ENCODE measurements at regions not wholly inside any gene's neighbourhood (a gene's known extent, or its start where the extent isn't known, plus 50 kb on each side); places are given as distances from the start of the nearest gene placed in this dataset.
"Not testable (repeated sequence)": the region's sequence is repeated elsewhere in the genome, so short reads cannot be mapped to it uniquely, and the experiment has no call there.

DNA sequence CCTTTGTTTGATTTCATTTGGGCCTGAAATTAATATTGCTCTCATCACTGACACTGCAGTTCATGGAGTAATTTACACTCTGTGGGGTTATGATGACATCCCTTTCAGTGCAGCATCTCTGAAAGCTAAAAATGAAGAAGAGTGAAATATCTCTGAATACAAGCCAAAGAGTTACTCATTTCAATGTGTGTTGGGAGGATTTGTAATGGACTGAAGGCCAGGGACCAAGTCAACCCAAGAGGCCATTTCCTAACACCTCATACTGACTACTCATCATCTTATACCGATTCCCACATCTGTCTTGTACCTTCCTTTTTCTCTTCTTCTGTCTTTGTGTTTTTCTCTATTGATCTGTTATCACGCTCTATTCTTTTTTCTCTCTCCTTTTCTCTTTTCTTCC, 374.4 kb upstream of the FRG1 start:
- intact Hi-C loops (cut with DNase I); FAIRE-seq: not testable (repeated sequence)

GRCh38 chr4:189566900-189567299, 373.8 kb upstream of the FRG1 start:
- H3K9ac ChIP-seq (ENCODE audit: low read length in 3 of 3); FAIRE-seq; intact Hi-C loops (cut with DNase I); H3K9me3 ChIP-seq (ENCODE audit: control insufficient read depth in 2 of 3, insufficient read depth in 1 of 3, low read length in 3 of 3); H3K36me3 ChIP-seq (ENCODE audit: control insufficient read depth in 2 of 3, insufficient read depth in 3 of 3, low read length in 3 of 3); H3K27me3 ChIP-seq (ENCODE audit: control insufficient read depth, insufficient read depth, low read length); H3K4me1 ChIP-seq (ENCODE audit: control insufficient read depth in 2 of 3, insufficient read depth in 2 of 3, low read depth in 1 of 3, low read length in 3 of 3); H3K4me3 ChIP-seq (ENCODE audit: low read length in 3 of 3); DNase-seq; H3K27ac ChIP-seq (ENCODE audit: low read depth in 2 of 2, low read length in 2 of 2): not testable (repeated sequence)

More for the DNA sequence above, 374.4 kb upstream of the FRG1 start:
- H3K4me1 ChIP-seq (ENCODE audit: control insufficient read depth in 2 of 3, insufficient read depth in 2 of 3, low read depth in 1 of 3, low read length in 3 of 3); H3K4me3 ChIP-seq (ENCODE audit: low read length in 3 of 3); DNase-seq; H3K27ac ChIP-seq (ENCODE audit: low read depth in 2 of 2, low read length in 2 of 2); H3K36me3 ChIP-seq (ENCODE audit: control insufficient read depth in 2 of 3, insufficient read depth in 3 of 3, low read length in 3 of 3); H3K9ac ChIP-seq (ENCODE audit: low read length in 3 of 3); H3K27me3 ChIP-seq (ENCODE audit: control insufficient read depth, insufficient read depth, low read length); H3K9me3 ChIP-seq (ENCODE audit: control insufficient read depth in 2 of 3, insufficient read depth in 1 of 3, low read length in 3 of 3): not testable (repeated sequence)

- H3K4me1 ChIP-seq (ENCODE audit: control insufficient read depth in 2 of 3, insufficient read depth in 2 of 3, low read depth in 1 of 3, low read length in 3 of 3); H3K36me3 ChIP-seq (ENCODE audit: control insufficient read depth in 2 of 3, insufficient read depth in 3 of 3, low read length in 3 of 3); DNase-seq; intact Hi-C loops (cut with DNase I); H3K9ac ChIP-seq (ENCODE audit: low read length in 3 of 3); FAIRE-seq; H3K27me3 ChIP-seq (ENCODE audit: control insufficient read depth, insufficient read depth, low read length); H3K27ac ChIP-seq (ENCODE audit: low read depth in 2 of 2, low read length in 2 of 2); H3K9me3 ChIP-seq (ENCODE audit: control insufficient read depth in 2 of 3, insufficient read depth in 1 of 3, low read length in 3 of 3); H3K4me3 ChIP-seq (ENCODE audit: low read length in 3 of 3): not testable (repeated sequence)
Measured at GRCh38 chr4:189579645-189580044, 361.0 kb upstream of the FRG1 start.

DNA sequence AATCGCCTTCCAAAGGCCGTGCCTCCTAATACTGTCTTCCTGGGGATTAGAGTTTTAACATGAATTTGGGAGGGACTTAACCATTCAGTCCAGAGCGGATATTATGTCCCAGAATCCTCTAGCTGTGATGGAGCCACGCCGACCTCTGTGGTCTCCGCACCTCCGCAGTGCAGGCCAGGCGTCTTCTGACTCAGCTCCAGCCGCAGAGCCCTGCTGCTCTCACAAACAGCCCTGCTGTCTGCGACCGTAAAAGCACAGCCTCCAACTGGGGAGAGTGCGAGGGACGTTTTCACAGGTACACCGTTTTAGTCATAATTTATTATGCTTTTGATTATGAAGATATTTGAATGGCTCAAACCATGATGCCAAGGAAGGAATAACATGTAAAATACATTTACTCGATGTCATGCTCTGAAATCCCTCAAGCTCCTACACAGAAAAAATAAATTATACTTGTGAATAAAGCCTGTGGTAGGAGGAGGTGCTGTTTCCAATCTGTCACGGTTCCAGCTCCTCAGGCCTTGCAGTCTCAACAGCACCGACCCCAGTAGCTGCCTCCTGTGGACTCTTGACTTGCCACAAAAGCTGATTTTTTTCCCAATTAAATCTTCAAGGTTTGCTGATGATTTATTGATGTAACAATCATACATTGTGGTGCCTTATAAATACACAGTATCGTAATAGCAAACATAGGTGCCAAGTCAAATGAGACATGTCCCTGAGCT, 353.6 kb upstream of the FRG1 start:
- H3K9me3 ChIP-seq (ENCODE audit: control insufficient read depth in 2 of 3, insufficient read depth in 1 of 3, low read length in 3 of 3); H3K4me3 ChIP-seq (ENCODE audit: low read length in 3 of 3); H3K9ac ChIP-seq (ENCODE audit: low read length in 3 of 3); intact Hi-C loops (cut with DNase I); H3K27me3 ChIP-seq (ENCODE audit: control insufficient read depth, insufficient read depth, low read length); H3K27ac ChIP-seq (ENCODE audit: low read depth in 2 of 2, low read length in 2 of 2); FAIRE-seq; H3K4me1 ChIP-seq (ENCODE audit: control insufficient read depth in 2 of 3, insufficient read depth in 2 of 3, low read depth in 1 of 3, low read length in 3 of 3); H3K36me3 ChIP-seq (ENCODE audit: control insufficient read depth in 2 of 3, insufficient read depth in 3 of 3, low read length in 3 of 3): not testable (repeated sequence)
- peak in 1 of 5 donors; percentile 19 for DNase-seq

DNA sequence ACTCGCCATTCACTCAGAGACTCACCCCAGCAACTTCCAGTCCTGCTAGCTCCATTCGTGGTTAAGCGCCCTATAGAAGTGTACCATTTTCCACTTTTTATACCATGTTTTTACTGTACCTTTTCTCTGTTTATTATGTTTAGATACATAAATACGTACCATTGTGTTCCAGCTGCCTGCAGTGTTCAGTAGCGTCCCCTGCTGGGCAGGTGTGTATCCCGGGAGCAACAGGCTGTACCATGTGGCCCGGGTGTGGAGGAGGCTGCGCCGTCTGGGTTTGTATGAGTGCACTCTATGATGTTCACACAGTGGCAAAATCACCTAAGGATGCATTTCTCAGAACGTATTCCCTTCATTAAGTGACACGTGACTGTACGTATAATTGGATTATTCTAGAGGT, 351.5 kb upstream of the FRG1 start:
- DNase-seq; FAIRE-seq; H3K27me3 ChIP-seq (ENCODE audit: control insufficient read depth, insufficient read depth, low read length); H3K9ac ChIP-seq (ENCODE audit: low read length in 3 of 3); H3K4me1 ChIP-seq (ENCODE audit: control insufficient read depth in 2 of 3, insufficient read depth in 2 of 3, low read depth in 1 of 3, low read length in 3 of 3); H3K4me3 ChIP-seq (ENCODE audit: low read length in 3 of 3); H3K36me3 ChIP-seq (ENCODE audit: control insufficient read depth in 2 of 3, insufficient read depth in 3 of 3, low read length in 3 of 3); H3K9me3 ChIP-seq (ENCODE audit: control insufficient read depth in 2 of 3, insufficient read depth in 1 of 3, low read length in 3 of 3); intact Hi-C loops (cut with DNase I); H3K27ac ChIP-seq (ENCODE audit: low read depth in 2 of 2, low read length in 2 of 2): not testable (repeated sequence)

DNA sequence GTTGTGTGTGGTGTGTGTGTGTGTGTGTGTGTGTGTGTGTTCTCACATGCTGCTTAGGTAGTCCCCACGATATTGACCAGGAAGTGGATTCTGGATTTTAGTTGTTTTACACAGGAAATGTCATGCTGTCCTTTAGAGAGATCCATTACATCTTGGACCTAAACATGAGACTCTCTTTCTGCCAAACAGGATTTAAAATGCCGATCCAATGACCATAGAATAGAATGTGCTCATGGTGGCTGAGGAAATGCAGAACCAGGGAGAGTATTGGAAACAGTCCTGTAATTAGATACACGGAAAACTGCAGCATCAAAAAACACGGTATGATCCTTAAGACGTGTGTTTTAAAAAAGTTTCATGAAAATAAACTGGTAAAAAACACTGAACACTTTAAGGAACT, 347.8 kb upstream of the FRG1 start:
- H3K9ac ChIP-seq (ENCODE audit: low read length in 3 of 3), result no peak overlapping the region
- H3K27ac ChIP-seq (ENCODE audit: low read depth in 2 of 2, low read length in 2 of 2), result no peak overlapping the region
- no peak overlapping the region for H3K4me3 ChIP-seq (ENCODE audit: low read length in 3 of 3)
- H3K9me3 ChIP-seq (ENCODE audit: control insufficient read depth in 2 of 3, insufficient read depth in 1 of 3, low read length in 3 of 3), result no peaks in the 10 kb centered on the region
- H3K27me3 ChIP-seq (ENCODE audit: control insufficient read depth, insufficient read depth, low read length), result no peaks in the 10 kb centered on the region
- no peak for DNase-seq
- TF ChIP-seq CTCF (IDR thresholded peaks at IDR 0.05; ENCODE audit: borderline replicate concordance, extremely low read depth, insufficient read depth), result no peak
- no peaks in the 10 kb centered on the region for H3K36me3 ChIP-seq (ENCODE audit: control insufficient read depth in 2 of 3, insufficient read depth in 3 of 3, low read length in 3 of 3)
- intact Hi-C loops (cut with DNase I), result no loop called here
- H3K4me1 ChIP-seq (ENCODE audit: control insufficient read depth in 2 of 3, insufficient read depth in 2 of 3, low read depth in 1 of 3, low read length in 3 of 3), result no peaks in the 10 kb centered on the region
- FAIRE-seq, result no peak
